ENCODE measurements at regions not wholly inside any gene's neighbourhood (a gene's known extent, or its start where the extent isn't known, plus 50 kb on each side); places are given as distances from the start of the nearest gene placed in this dataset.

- intact Hi-C loops (cut with micrococcal nuclease; ENCODE audit: unreplicated experiment), result no loop called here
- TF ChIP-seq ZNF622 (IDR thresholded peaks at IDR 0.05) (no peak), KDM1A (IDR thresholded peaks at IDR 0.05; ENCODE audit: borderline replicate concordance) (no peak), IKZF2 (IDR thresholded peaks at IDR 0.05) (no peak), LARP7 (IDR thresholded peaks at IDR 0.05) (no peak), WRNIP1 (IDR thresholded peaks at IDR 0.05; ENCODE audit: borderline replicate concordance, low read depth, low read length) (no peak), BRCA1 (IDR thresholded peaks at IDR 0.05; ENCODE audit: low read depth, low read length) (no peak), RAD51 (IDR thresholded peaks at IDR 0.05) (no peak), HDAC2 (IDR thresholded peaks at IDR 0.05) (no peak), NFXL1 (IDR thresholded peaks at IDR 0.05; ENCODE audit: borderline replicate concordance) (no peak), PRDM15 (CRISPR knock-in tag; IDR thresholded peaks at IDR 0.05) (no peak), ZBED1 (IDR thresholded peaks at IDR 0.05; ENCODE audit: borderline replicate concordance) (no peak), JUNB (IDR thresholded peaks at IDR 0.05) (no peak), BCL11A (IDR thresholded peaks at IDR 0.05; ENCODE audit: low read depth, low read length) (no peak), YY1 (IDR thresholded peaks at IDR 0.05; ENCODE audit: low read depth, low read length) (no peak), RELB (IDR thresholded peaks at IDR 0.05; ENCODE audit: low read depth) (no peak)
- TF ChIP-seq, protein P1, sequence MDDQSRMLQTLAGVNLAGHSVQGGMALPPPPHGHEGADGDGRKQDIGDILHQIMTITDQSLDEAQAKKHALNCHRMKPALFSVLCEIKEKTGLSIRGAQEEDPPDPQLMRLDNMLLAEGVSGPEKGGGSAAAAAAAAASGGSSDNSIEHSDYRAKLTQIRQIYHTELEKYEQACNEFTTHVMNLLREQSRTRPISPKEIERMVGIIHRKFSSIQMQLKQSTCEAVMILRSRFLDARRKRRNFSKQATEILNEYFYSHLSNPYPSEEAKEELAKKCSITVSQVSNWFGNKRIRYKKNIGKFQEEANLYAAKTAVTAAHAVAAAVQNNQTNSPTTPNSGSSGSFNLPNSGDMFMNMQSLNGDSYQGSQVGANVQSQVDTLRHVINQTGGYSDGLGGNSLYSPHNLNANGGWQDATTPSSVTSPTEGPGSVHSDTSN (IDR thresholded peaks at IDR 0.05; ENCODE audit: insufficient replicate concordance, low read depth, low read length), result no peak
- TF ChIP-seq, protein P2, sequence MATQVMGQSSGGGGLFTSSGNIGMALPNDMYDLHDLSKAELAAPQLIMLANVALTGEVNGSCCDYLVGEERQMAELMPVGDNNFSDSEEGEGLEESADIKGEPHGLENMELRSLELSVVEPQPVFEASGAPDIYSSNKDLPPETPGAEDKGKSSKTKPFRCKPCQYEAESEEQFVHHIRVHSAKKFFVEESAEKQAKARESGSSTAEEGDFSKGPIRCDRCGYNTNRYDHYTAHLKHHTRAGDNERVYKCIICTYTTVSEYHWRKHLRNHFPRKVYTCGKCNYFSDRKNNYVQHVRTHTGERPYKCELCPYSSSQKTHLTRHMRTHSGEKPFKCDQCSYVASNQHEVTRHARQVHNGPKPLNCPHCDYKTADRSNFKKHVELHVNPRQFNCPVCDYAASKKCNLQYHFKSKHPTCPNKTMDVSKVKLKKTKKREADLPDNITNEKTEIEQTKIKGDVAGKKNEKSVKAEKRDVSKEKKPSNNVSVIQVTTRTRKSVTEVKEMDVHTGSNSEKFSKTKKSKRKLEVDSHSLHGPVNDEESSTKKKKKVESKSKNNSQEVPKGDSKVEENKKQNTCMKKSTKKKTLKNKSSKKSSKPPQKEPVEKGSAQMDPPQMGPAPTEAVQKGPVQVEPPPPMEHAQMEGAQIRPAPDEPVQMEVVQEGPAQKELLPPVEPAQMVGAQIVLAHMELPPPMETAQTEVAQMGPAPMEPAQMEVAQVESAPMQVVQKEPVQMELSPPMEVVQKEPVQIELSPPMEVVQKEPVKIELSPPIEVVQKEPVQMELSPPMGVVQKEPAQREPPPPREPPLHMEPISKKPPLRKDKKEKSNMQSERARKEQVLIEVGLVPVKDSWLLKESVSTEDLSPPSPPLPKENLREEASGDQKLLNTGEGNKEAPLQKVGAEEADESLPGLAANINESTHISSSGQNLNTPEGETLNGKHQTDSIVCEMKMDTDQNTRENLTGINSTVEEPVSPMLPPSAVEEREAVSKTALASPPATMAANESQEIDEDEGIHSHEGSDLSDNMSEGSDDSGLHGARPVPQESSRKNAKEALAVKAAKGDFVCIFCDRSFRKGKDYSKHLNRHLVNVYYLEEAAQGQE (IDR thresholded peaks at IDR 0.05; ENCODE audit: low read depth, low read length), result no peak
Observed at GRCh38 chrX:22575161-22575845, 302.6 kb downstream of the CBLL2 start.

More at GRCh38 chrX:22575161-22575845, 302.6 kb downstream of the CBLL2 start:
- Histone ChIP-seq H2AFZ (ENCODE audit: control insufficient read depth, low read depth, low read length) (no peak overlapping the region), H3K4me2 (ENCODE audit: control insufficient read depth, insufficient read depth) (no peak overlapping the region), H3K27ac (ENCODE audit: control insufficient read depth, insufficient read depth) (no peak overlapping the region), H3K36me3 (ENCODE audit: control insufficient read depth in 2 of 2, insufficient read depth in 2 of 2, low read length in 1 of 2) (no peaks in the 10 kb centered on the region), H3K79me2 (ENCODE audit: control insufficient read depth, insufficient read depth, low read length) (no peaks in the 10 kb centered on the region), H3K4me1 (ENCODE audit: control insufficient read depth, insufficient read depth, low read length) (no peaks in the 10 kb centered on the region), H3K9ac (ENCODE audit: control insufficient read depth, insufficient read depth, low read length) (no peak overlapping the region), H4K20me1 (ENCODE audit: control insufficient read depth, insufficient read depth) (no peaks in the 10 kb centered on the region), H3K27me3 (replicated peaks in 1 of 2; ENCODE audit: control insufficient read depth in 2 of 2, insufficient read depth in 2 of 2, low read length in 1 of 2) (no peaks in the 10 kb centered on the region), H3K9me3 (replicated peaks; ENCODE audit: control insufficient read depth, insufficient read depth, low read length) (no peaks in the 10 kb centered on the region), H3K4me3 (no peak overlapping the region)
- in situ Hi-C loops (cut with MboI), result no loop called here
- SMC1A ChIA-PET (ENCODE audit: uncharacterized antibody, unreplicated experiment), result no interaction called here
- POLR2A ChIA-PET, result no interaction called here
- CTCF ChIA-PET, result no interaction called here
- DNase-seq (ENCODE audit: low read depth, low spot score) (no peak), FAIRE-seq (no peak), ATAC-seq (no peak)
- RAD21 ChIA-PET (ENCODE audit: unreplicated experiment), result no interaction called here
- no TSS peak for BruUV-seq (replicated peaks)
- 70% methylated on average over 1 of the region's 1 CpG for WGBS (ENCODE audit: insufficient coverage, insufficient replicate concordance, low lambda C conversion rate, missing lambda C conversion rate)
